ENCODE measurements at regions not wholly inside any gene's neighbourhood (a gene's known extent, or its start where the extent isn't known, plus 50 kb on each side); places are given as distances from the start of the nearest gene placed in this dataset.

DNA sequence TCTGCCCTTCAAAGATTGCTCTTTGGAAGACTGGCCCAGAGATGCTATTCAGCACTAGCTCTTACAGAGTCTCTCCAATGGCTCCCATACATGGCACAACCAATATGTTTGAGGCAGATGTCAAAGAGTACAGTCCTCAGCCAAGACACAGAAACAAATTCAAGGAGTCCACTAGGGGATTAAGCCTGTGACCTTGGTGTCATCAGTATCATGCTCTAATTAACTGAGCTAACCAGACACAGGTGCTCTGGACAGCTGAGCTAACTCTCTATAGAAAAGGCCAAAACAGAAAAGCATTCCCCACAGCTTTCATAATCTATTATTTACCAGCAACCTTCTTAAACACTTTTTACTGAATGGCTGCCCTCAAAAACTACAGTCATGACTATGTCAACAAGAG lies 666.0 kb upstream of the PLXNA2 start:
- TF ChIP-seq, protein P1, sequence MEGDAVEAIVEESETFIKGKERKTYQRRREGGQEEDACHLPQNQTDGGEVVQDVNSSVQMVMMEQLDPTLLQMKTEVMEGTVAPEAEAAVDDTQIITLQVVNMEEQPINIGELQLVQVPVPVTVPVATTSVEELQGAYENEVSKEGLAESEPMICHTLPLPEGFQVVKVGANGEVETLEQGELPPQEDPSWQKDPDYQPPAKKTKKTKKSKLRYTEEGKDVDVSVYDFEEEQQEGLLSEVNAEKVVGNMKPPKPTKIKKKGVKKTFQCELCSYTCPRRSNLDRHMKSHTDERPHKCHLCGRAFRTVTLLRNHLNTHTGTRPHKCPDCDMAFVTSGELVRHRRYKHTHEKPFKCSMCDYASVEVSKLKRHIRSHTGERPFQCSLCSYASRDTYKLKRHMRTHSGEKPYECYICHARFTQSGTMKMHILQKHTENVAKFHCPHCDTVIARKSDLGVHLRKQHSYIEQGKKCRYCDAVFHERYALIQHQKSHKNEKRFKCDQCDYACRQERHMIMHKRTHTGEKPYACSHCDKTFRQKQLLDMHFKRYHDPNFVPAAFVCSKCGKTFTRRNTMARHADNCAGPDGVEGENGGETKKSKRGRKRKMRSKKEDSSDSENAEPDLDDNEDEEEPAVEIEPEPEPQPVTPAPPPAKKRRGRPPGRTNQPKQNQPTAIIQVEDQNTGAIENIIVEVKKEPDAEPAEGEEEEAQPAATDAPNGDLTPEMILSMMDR (IDR thresholded peaks at IDR 0.05; ENCODE audit: poor library complexity, severe bottlenecking): no peak
- no peak for TF ChIP-seq EP300 (conservative IDR thresholded peaks at IDR 0.05; ENCODE audit: poor library complexity, severe bottlenecking)
- TF ChIP-seq, protein P2, sequence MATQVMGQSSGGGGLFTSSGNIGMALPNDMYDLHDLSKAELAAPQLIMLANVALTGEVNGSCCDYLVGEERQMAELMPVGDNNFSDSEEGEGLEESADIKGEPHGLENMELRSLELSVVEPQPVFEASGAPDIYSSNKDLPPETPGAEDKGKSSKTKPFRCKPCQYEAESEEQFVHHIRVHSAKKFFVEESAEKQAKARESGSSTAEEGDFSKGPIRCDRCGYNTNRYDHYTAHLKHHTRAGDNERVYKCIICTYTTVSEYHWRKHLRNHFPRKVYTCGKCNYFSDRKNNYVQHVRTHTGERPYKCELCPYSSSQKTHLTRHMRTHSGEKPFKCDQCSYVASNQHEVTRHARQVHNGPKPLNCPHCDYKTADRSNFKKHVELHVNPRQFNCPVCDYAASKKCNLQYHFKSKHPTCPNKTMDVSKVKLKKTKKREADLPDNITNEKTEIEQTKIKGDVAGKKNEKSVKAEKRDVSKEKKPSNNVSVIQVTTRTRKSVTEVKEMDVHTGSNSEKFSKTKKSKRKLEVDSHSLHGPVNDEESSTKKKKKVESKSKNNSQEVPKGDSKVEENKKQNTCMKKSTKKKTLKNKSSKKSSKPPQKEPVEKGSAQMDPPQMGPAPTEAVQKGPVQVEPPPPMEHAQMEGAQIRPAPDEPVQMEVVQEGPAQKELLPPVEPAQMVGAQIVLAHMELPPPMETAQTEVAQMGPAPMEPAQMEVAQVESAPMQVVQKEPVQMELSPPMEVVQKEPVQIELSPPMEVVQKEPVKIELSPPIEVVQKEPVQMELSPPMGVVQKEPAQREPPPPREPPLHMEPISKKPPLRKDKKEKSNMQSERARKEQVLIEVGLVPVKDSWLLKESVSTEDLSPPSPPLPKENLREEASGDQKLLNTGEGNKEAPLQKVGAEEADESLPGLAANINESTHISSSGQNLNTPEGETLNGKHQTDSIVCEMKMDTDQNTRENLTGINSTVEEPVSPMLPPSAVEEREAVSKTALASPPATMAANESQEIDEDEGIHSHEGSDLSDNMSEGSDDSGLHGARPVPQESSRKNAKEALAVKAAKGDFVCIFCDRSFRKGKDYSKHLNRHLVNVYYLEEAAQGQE (IDR thresholded peaks at IDR 0.05; ENCODE audit: borderline replicate concordance): no peak
